DND-41 (cell line): ENCODE measurements at regions not wholly inside any gene's neighbourhood (a gene's known extent, or its start where the extent isn't known, plus 50 kb on each side); places are given as distances from the start of the nearest gene placed in this dataset.
"Not testable (repeated sequence)": the region's sequence is repeated elsewhere in the genome, so short reads cannot be mapped to it uniquely, and the experiment has no call there.

Experiments
- CTCF ChIP-seq: IDR thresholded peaks from 2 replicates; pipeline ENCODE4 v1.5.1; 2012; ENCODE audit warnings: borderline replicate concordance, low read length, moderate library complexity, mild to moderate bottlenecking; ENCODE audit not compliant: poor library complexity, severe bottlenecking; ENCODE audit errors: extremely low read depth
- EZH2 ChIP-seq: IDR thresholded peaks from 3 replicates; pipeline ENCODE4 v1.6.1; 2012; ENCODE audit warnings: borderline replicate concordance, low read depth, mild to moderate bottlenecking, moderate library complexity, low read length, inconsistent platforms; ENCODE audit not compliant: severe bottlenecking

DNA sequence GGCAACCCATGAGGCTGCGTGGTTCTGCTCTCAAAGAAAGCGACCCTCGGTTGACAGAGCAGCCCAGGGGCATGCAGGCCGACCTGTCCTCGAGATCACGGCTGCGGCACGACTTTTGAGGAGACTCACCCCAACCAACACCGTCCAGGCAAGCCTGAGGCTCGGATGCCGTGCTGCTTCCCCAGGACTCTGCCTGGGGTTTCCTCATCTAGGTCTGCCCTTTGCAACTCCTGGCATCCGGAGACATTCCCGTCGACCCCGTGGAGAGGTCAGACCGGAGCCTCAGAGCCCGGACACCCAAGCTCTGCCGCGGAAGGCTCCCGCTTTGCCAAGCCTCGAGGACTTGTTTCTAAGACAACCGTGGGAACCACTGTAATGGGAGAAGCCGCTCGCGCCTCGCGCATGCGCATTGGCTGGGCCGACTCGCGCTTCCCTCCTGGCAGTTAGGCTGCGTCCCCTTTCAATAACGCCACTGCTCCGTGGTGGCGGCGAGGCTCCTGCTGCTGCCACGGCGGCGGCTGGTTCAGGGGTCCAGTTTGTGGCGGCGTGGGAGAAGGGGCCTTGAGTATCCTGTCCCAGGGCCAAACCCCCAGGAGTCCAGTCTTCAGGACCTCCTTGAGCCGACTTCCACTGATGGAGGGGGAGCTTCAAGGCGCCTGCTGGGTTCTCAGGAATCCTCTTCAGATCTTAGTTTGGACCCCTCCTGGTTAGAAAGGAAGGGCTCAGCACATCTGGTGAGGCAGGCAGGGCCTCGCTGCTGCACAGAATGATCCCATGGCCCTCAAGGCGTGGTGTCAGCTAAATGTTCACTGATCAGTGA lies 101.7 kb upstream of the ZNF337 start:
- TF ChIP-seq CTCF, EZH2: not testable (repeated sequence)
